ENCODE measurements at regions not wholly inside any gene's neighbourhood (a gene's known extent, or its start where the extent isn't known, plus 50 kb on each side); places are given as distances from the start of the nearest gene placed in this dataset.

- DNase-seq (ENCODE audit: low read depth, low spot score) = no peak
- H3K4me3 ChIP-seq (ENCODE audit: low read length) = no peak overlapping the region
Measured at GRCh38 chr13:110807546-110807945, 94.0 kb downstream of the ING1 start.

DNA sequence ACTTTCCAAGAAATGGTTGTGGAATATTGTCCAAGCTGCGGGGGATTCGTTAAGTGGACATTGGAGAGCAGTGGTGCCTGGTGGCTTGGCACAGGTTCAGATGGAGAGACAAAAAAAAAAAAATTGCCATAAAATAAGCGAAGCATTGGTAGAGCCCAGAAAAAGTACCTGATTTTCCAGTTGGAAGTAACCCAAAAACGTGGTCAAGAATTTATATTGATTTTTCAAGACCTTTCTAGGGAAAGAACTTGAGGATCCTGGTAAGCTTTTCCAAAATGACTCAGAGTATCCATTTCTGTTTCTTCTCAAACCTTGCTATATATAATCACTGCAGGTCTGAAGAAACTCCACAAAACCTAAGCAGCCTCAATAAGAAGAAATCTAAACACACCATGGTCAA is 94.6 kb downstream of the ING1 start:
- DNase-seq (ENCODE audit: low read depth, low spot score) = no peak
- H3K4me3 ChIP-seq (ENCODE audit: low read length) = no peak overlapping the region

GRCh38 chr13:110809871-110810486 is 96.5 kb downstream of the ING1 start:
- no peak for DNase-seq (ENCODE audit: low read depth, low spot score)
- no peak overlapping the region for H3K4me3 ChIP-seq (ENCODE audit: low read length)

GRCh38 chr13:110811008-110811720 is 97.7 kb downstream of the ING1 start:
- no peak for DNase-seq (ENCODE audit: low read depth, low spot score)
- H3K4me3 ChIP-seq (ENCODE audit: low read length) = no peak overlapping the region

- no peak overlapping the region for H3K4me3 ChIP-seq (ENCODE audit: low read length)
- DNase-seq (ENCODE audit: low read depth, low spot score) = no peak
Measured at GRCh38 chr13:110811771-110812120, 98.2 kb downstream of the ING1 start.

DNA sequence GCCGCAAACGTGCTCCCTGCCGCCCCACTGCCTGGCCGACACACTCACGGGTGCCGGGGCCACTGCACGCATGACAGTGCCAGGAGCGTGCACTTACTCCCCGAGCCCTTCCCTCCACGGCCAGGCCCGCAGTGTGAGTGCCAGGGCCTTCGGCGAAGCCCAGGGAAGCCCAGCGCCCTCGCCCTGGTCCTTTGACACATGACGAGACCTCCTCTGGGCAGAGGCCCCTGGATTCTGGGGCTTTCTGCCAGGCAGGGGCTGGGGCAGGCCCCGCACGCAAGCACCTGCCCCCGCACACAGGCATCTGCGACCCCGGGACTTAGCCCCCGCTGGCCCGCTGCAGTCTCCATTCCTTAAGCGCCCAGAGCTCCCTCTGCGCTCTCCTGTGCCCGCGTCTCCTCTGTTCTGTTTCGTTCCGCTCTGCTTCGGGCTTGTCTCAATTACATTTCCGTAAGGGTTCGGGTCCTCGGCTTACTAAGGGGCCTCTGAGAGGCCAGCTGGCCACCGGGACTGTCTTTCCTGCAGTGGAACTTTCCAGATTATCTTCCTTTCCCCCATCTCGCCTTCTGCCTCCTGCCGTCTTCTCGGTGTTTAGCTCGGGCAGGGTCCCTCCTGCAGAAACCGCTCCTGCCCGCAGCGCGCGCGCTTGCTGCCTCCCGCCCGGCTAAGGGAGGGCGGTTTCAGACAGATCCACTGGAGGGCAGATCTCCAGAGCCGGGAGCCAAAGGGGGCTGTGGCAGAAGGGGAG is 98.8 kb downstream of the ING1 start:
- no peak overlapping the region for H3K4me3 ChIP-seq (ENCODE audit: low read length)
- no peak for DNase-seq (ENCODE audit: low read depth, low spot score)

GRCh38 chr13:110812869-110813645 is 99.6 kb downstream of the ING1 start:
- H3K4me3 ChIP-seq (ENCODE audit: low read length) = no peak overlapping the region
- DNase-seq (ENCODE audit: low read depth, low spot score) = no peak

DNA sequence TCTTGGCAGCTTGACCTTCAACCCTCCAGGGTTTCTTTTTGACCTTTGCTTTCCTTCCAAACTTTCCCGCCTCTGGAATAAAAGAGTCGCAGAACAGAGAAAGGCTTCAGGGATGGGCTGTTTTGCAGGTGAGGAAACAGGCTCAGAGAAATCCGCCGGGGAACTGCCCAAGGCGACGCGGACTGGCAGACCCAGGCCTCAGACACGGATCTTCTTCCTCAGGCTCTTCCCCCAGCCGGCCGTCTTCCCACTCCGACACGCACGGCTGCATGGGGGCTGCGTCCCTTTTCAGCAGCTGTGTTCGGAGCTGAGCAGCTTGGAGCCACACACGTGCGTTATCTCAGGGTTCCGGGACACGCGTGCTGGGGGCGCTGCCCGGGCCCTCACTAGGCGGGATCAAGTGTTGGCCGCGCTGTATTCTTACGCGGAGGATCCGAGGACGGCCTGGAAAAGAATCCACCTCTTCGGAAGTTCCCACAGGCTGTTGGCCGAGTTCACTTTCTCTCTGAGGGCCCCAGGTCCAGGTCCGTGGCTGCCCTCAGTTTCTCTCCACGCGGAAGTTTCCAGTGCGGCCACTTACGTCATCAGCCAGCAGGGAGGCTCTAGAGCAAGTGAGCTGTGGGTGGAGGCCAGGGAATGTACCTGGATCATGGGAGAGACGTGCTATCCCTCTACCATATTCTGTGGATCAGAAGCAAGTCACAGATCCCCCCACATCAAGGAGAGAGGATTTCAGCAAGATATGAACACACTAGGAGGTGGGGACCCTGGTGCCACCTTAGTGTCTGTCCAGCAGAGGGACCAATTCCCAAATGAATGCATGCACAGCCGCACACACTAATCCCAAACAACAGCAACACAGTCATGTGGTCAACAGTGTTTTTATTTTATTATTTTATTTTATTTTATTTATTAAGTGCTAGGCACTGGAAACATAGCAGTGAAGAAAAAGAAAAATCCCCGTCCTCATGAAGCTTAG is 100.4 kb downstream of the ING1 start:
- H3K4me3 ChIP-seq (ENCODE audit: low read length) = no peak overlapping the region
- DNase-seq (ENCODE audit: low read depth, low spot score) = no peak

GRCh38 chr13:110815471-110816204 is 99.2 kb downstream of the ANKRD10 start:
- no peak for DNase-seq (ENCODE audit: low read depth, low spot score)
- H3K4me3 ChIP-seq (ENCODE audit: low read length) = no peak overlapping the region

GRCh38 chr13:110816500-110816899 is 98.4 kb downstream of the ANKRD10 start:
- H3K4me3 ChIP-seq (ENCODE audit: low read length) = no peak overlapping the region
- DNase-seq (ENCODE audit: low read depth, low spot score) = no peak

GRCh38 chr13:110817143-110817542 is 97.7 kb downstream of the ANKRD10 start:
- no peak overlapping the region for H3K4me3 ChIP-seq (ENCODE audit: low read length)
- DNase-seq (ENCODE audit: low read depth, low spot score) = no peak

GRCh38 chr13:110818747-110819146 is 96.1 kb downstream of the ANKRD10 start:
- H3K4me3 ChIP-seq (ENCODE audit: low read length) = no peak overlapping the region
- DNase-seq (ENCODE audit: low read depth, low spot score) = no peak

- H3K4me3 ChIP-seq (ENCODE audit: low read length) = no peak overlapping the region
- DNase-seq (ENCODE audit: low read depth, low spot score) = peak; percentile 48
Measured at GRCh38 chr13:110819203-110820014, 95.5 kb downstream of the ANKRD10 start.

GRCh38 chr13:110820322-110820721 is 94.5 kb downstream of the ANKRD10 start:
- H3K4me3 ChIP-seq (ENCODE audit: low read length) = no peak overlapping the region
- peak; percentile 73 for DNase-seq (ENCODE audit: low read depth, low spot score)

DNA sequence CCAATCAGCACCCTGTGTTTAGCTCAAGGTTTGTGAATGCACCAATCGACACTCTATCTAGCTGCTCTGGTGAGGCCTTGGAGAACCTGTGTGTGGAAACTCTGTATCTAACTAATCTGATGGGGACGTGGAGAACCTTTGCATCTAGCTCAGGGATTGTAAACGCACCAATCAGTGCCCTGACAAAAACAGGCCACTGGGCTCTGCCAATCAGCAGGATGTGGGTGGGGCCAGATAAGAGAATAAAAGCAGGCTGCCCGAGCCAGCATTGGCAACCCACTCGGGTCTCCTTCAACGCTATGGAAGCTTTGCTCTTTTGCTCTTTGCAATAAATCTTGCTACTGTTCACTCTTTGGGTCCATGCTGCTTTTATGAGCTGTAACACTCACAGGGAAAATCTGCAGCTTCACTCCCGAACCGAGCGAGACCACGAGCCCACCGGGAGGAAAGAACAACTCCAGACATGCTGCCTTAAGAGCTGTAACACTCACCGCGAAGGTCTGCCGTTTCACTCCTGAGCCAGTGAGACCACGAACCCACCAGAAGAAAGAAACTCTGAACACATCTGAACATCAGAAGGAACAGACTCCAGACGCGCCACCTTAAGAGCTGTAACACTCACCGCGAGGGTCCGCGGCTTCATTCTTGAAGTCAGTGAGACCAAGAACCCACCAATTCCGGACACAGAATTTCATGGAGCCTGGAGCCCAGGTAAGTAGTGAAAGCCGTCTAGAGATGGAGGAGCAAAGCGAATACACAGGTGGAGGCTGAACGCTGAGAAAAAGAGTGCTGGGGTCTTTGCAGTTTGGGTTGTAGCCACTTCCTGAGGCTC is 92.8 kb downstream of the ANKRD10 start:
- DNase-seq (ENCODE audit: low read depth, low spot score) = peak; percentile 40
- peak overlapping the region; percentile 60 for H3K4me3 ChIP-seq (ENCODE audit: low read length)

DNA sequence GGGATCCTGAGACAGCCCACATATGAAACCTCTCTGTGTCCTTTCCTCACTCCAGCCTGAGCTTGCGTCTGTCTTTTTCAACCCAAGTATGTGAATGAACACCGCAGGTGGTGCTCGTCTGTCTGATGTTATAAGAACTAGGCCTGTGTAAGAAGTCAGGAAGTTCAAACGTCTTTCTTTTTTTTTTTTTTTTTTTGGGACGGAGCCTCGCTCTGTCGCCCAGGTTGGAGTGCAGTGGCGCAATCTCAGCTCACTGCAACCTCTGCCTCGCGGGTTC is 92.3 kb downstream of the ANKRD10 start:
- H3K4me3 ChIP-seq (ENCODE audit: low read length) = peak overlapping the region; percentile 60
- DNase-seq (ENCODE audit: low read depth, low spot score) = peak; percentile 87

Measured in Jurkat, Clone E6-1 (cell line).